A549 (cell line): ENCODE measurements at regions not wholly inside any gene's neighbourhood (a gene's known extent, or its start where the extent isn't known, plus 50 kb on each side); places are given as distances from the start of the nearest gene placed in this dataset.
"Not testable (repeated sequence)": the region's sequence is repeated elsewhere in the genome, so short reads cannot be mapped to it uniquely, and the experiment has no call there.

Source experiments
- ATAC-seq, 2 experiments: fragments of 200-7000 bp in 1 of 2; fragments of >200 bp in 1 of 2; cut with Nextera tagmentation in 1 of 2; cut with Tn5 transposase in 1 of 2; 3 replicates each; pipeline versions ENCODE4 v1.8.0 to v1.9.1; 2018 to 2020; ENCODE audit warnings: mild to moderate bottlenecking in 1 of 2, moderate library complexity in 1 of 2
- CTCF ChIA-PET: fragments of 300-600 bp; sonication (Branson Sonifier 250); formaldehyde crosslinking; extraction: SDS; loops from one replicate; lab custom pipeline; 2021; ENCODE audit warnings: antibody characterized with exemption, inconsistent platforms; lab: Yijun Ruan, JAX
- POLR2A ChIA-PET: fragments of 350-600 bp; formaldehyde crosslinking; extraction: SDS; loops from one replicate; lab custom pipeline; 2021; ENCODE audit warnings: antibody characterized with exemption, inconsistent platforms; lab: Yijun Ruan, JAX
- DNase-seq, 2 experiments: peaks; one replicate each; pipeline versions ENCODE4 v3.0.0 to v3.0.0-alpha.2; 2011 to 2016; ENCODE audit warnings: low read depth in 1 of 2, low spot score in 1 of 2
- FAIRE-seq: peaks from 2 replicates; lab custom pipeline; 2011; peaks lifted over from hg19 to GRCh38; lab: Jason Lieb, UNC
- H3K27ac ChIP-seq, 2 experiments: fragments of >200 bp; sonication (Bioruptor Twin); formaldehyde crosslinking; 3 replicates each; pipeline ENCODE4 v1.5.1; 2016 to 2017
- H3K4me1 ChIP-seq: fragments of >200 bp; sonication (Bioruptor Twin); formaldehyde crosslinking; 3 replicates; pipeline ENCODE4 v1.6.1; 2016
- H3K4me2 ChIP-seq: fragments of >200 bp; sonication (Bioruptor Twin); formaldehyde crosslinking; 3 replicates; pipeline ENCODE4 v1.6.1; 2016
- H3K4me3 ChIP-seq: fragments of >200 bp; sonication (Bioruptor Twin); formaldehyde crosslinking; 3 replicates; pipeline ENCODE4 v1.5.1; 2016
- H3K9me3 ChIP-seq: fragments of >200 bp; sonication (Bioruptor Twin); formaldehyde crosslinking; 3 replicates; pipeline ENCODE4 v1.6.1; 2016
- CBX8 ChIP-seq: fragments of 200-600 bp; sonication (generic); IDR thresholded peaks from 2 replicates; pipeline ENCODE4 v1.6.1; 2016
- CHD2 ChIP-seq: fragments of 150-350 bp; IDR thresholded peaks from 2 replicates; pipeline ENCODE4 v1.6.1; 2014; ENCODE audit warnings: low read length; ENCODE audit not compliant: partially characterized antibody
- ESRRA ChIP-seq: fragments of 150-350 bp; IDR thresholded peaks from 2 replicates; pipeline ENCODE4 v1.6.1; 2014; ENCODE audit warnings: mild to moderate bottlenecking, low read length, borderline replicate concordance
- FOXS1 ChIP-seq: fragments of 250-450 bp; sonication (Bioruptor Pico); IDR thresholded peaks from 2 replicates; pipeline ENCODE4 v1.5.0; 2020; ENCODE audit warnings: mild to moderate bottlenecking, moderate library complexity
- GATA3 ChIP-seq: IDR thresholded peaks from 2 replicates; pipeline ENCODE4 v1.6.1; 2012; ENCODE audit warnings: borderline replicate concordance
- HEYL ChIP-seq: fragments of 250-450 bp; sonication (Bioruptor Pico); IDR thresholded peaks from 2 replicates; pipeline ENCODE4 v1.8.0; 2021; ENCODE audit warnings: mild to moderate bottlenecking, moderate library complexity
- HOXA7 ChIP-seq: fragments of 250-450 bp; sonication (Bioruptor Pico); IDR thresholded peaks from 2 replicates; pipeline ENCODE4 v1.5.0; 2020; ENCODE audit warnings: mild to moderate bottlenecking, moderate library complexity
- JUN ChIP-seq, 2 experiments: fragments of >200 bp; sonication (Bioruptor Twin); formaldehyde crosslinking; IDR thresholded peaks; 2 replicates in 1 of 2; 3 replicates in 1 of 2; pipeline ENCODE4 v1.6.1; 2016 to 2017
- JUNB ChIP-seq: fragments of >200 bp; sonication (Bioruptor Twin); formaldehyde crosslinking; IDR thresholded peaks from 2 replicates; pipeline ENCODE4 v1.6.1; 2016
- NPAS2 ChIP-seq: fragments of 250-450 bp; sonication (Bioruptor Pico); IDR thresholded peaks from 2 replicates; pipeline ENCODE4 v1.8.0; 2022; ENCODE audit warnings: mild to moderate bottlenecking, moderate library complexity, borderline replicate concordance
- NR3C1 ChIP-seq: fragments of >200 bp; sonication (Bioruptor Twin); formaldehyde crosslinking; IDR thresholded peaks from 3 replicates; pipeline ENCODE4 v1.6.1; 2017
- PHF8 ChIP-seq: fragments of 200-600 bp; sonication (generic); IDR thresholded peaks from 2 replicates; pipeline ENCODE4 v1.6.1; 2016; ENCODE audit warnings: low read depth, mild to moderate bottlenecking, antibody characterized with exemption, moderate library complexity, borderline replicate concordance
- POLR2A ChIP-seq: IDR thresholded peaks from 2 replicates; pipeline ENCODE4 v1.6.1; 2012; ENCODE audit warnings: mild to moderate bottlenecking, low read length
- POLR2AphosphoS2 ChIP-seq: conservative IDR thresholded peaks from 2 replicates; pipeline ENCODE4 v1.6.1; 2012; ENCODE audit warnings: low read length, improper control_type of control experiment, inconsistent platforms
- RAD21 ChIP-seq, 2 experiments: fragments of >200 bp in 1 of 2; sonication (Bioruptor Twin) in 1 of 2; formaldehyde crosslinking in 1 of 2; IDR thresholded peaks in 1 of 2; conservative IDR thresholded peaks in 1 of 2; 2 replicates in 1 of 2; 3 replicates in 1 of 2; pipeline ENCODE4 v1.6.1; 2012 to 2018; ENCODE audit warnings: inconsistent platforms in 1 of 2
- RCOR1 ChIP-seq: fragments of 150-350 bp; IDR thresholded peaks from 2 replicates; pipeline ENCODE4 v1.6.1; 2014; ENCODE audit warnings: antibody characterized with exemption, low read length, low read depth
- RNF2 ChIP-seq: fragments of 200-600 bp; sonication (generic); IDR thresholded peaks from 2 replicates; pipeline ENCODE4 v1.6.1; 2016; ENCODE audit warnings: low read depth, mild to moderate bottlenecking, antibody characterized with exemption, moderate library complexity, borderline replicate concordance
- TFCP2L1 ChIP-seq: fragments of 250-450 bp; sonication (Bioruptor Pico); IDR thresholded peaks from 2 replicates; pipeline ENCODE4 v1.5.0; 2021; ENCODE audit warnings: mild to moderate bottlenecking
- TP53 ChIP-seq: fragments of 250-450 bp; sonication (Bioruptor Pico); IDR thresholded peaks from 2 replicates; pipeline ENCODE4 v1.5.0; 2021; ENCODE audit warnings: mild to moderate bottlenecking, moderate library complexity
- ZNF302 ChIP-seq: fragments of 250-450 bp; sonication (Bioruptor Pico); IDR thresholded peaks from 2 replicates; pipeline ENCODE4 v1.9.0; 2021; ENCODE audit warnings: inconsistent platforms, mild to moderate bottlenecking, moderate library complexity
- WGBS: methylation state at CpG from one replicate; pipeline ENCODE4 v1.1.6; 2017; ENCODE audit errors: missing lambda C conversion rate; 5-methylcytosine and 5-hydroxymethylcytosine counted together
- TF ChIP-seq, protein P1 (sequence below): fragments of >200 bp; sonication (Bioruptor Twin); formaldehyde crosslinking; IDR thresholded peaks from 3 replicates; pipeline ENCODE4 v1.5.1; 2016
- TF ChIP-seq, protein P2 (sequence below): IDR thresholded peaks from 2 replicates; pipeline ENCODE4 v1.6.1; 2012
- TF ChIP-seq, protein P3 (sequence below): fragments of 250-450 bp; sonication (Bioruptor Pico); IDR thresholded peaks from 2 replicates; pipeline ENCODE4 v1.5.0; 2020; ENCODE audit warnings: low read depth, mild to moderate bottlenecking, moderate library complexity

DNA sequence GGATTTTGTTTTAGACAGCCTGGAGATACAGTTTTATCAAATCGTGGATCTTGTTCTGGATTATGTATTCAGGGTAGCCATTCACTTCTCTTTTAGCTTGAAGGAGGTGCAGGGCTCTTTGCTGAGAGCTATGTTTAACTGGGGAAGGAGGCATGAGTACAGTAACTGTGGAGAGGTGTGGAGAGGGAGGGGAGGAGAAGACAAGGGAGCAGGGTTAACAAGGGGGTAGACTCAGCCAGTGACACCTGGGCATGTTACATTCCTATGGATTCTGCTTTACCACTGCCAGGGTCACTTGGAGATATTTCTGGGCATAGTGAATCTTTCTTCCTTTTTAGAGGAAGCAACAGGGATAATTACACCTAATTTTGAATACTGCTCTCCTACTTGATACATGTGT lies 536.0 kb downstream of the TMEM135 start (continued):
- TF ChIP-seq, protein P1, sequence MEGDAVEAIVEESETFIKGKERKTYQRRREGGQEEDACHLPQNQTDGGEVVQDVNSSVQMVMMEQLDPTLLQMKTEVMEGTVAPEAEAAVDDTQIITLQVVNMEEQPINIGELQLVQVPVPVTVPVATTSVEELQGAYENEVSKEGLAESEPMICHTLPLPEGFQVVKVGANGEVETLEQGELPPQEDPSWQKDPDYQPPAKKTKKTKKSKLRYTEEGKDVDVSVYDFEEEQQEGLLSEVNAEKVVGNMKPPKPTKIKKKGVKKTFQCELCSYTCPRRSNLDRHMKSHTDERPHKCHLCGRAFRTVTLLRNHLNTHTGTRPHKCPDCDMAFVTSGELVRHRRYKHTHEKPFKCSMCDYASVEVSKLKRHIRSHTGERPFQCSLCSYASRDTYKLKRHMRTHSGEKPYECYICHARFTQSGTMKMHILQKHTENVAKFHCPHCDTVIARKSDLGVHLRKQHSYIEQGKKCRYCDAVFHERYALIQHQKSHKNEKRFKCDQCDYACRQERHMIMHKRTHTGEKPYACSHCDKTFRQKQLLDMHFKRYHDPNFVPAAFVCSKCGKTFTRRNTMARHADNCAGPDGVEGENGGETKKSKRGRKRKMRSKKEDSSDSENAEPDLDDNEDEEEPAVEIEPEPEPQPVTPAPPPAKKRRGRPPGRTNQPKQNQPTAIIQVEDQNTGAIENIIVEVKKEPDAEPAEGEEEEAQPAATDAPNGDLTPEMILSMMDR = no peak
- TF ChIP-seq JUNB (no peak), CBX8 (no peak), PHF8 (no peak), POLR2AphosphoS2 (no peak), GATA3 (no peak), RCOR1 (no peak)

DNA sequence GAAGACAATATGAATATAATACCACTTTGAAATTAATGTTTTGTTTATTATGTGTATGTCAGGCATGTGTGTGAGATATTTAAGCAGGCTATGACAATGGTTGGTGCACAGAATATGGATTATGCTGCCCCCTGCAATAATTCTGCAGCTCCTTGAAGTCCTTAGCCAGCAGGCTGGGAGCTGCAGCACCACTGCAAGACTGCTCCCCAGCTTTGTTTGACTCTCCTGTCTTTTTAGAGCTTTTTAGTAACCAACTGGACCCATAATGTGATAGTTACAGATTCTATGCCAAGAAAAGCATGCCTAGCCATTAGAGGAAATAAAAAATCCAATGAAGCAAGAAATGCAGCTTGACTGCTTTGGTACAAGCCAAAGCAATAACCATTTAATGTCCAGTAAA lies 535.1 kb downstream of the TMEM135 start:
- FAIRE-seq (no peak), DNase-seq (no peak), ATAC-seq (no peak)
- Histone ChIP-seq H3K9me3 (no peaks in the 10 kb centered on the region), H3K4me1 (no peaks in the 10 kb centered on the region), H3K4me3 (no peak overlapping the region), H3K4me2 (no peak overlapping the region), H3K27ac (no peak overlapping the region)
- TF ChIP-seq NR3C1 (no peak), ESRRA (no peak), RNF2 (no peak), RAD21 (conservative IDR thresholded peaks at IDR 0.05 in 1 of 2, IDR thresholded peaks at IDR 0.05 in 1 of 2) (no peak), HOXA7 (CRISPR knock-in tag) (no peak), JUN (IDR thresholded peaks at IDR 0.05) (no peak), PHF8 (no peak), FOXS1 (CRISPR knock-in tag) (no peak), GATA3 (no peak), NPAS2 (CRISPR knock-in tag) (no peak), TFCP2L1 (CRISPR knock-in tag) (no peak), CHD2 (no peak), ZNF302 (CRISPR knock-in tag) (no peak), TP53 (CRISPR knock-in tag) (no peak)
- TF ChIP-seq, protein P2, sequence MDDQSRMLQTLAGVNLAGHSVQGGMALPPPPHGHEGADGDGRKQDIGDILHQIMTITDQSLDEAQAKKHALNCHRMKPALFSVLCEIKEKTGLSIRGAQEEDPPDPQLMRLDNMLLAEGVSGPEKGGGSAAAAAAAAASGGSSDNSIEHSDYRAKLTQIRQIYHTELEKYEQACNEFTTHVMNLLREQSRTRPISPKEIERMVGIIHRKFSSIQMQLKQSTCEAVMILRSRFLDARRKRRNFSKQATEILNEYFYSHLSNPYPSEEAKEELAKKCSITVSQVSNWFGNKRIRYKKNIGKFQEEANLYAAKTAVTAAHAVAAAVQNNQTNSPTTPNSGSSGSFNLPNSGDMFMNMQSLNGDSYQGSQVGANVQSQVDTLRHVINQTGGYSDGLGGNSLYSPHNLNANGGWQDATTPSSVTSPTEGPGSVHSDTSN = no peak
- TF ChIP-seq, protein P3, sequence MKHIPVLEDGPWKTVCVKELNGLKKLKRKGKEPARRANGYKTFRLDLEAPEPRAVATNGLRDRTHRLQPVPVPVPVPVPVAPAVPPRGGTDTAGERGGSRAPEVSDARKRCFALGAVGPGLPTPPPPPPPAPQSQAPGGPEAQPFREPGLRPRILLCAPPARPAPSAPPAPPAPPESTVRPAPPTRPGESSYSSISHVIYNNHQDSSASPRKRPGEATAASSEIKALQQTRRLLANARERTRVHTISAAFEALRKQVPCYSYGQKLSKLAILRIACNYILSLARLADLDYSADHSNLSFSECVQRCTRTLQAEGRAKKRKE (CRISPR knock-in tag) = no peak
- ChIA-PET CTCF (interaction anchor here (1.2 kb wide), 1 partner anchor 43 kb away, joined by 3 read pairs; no protein-coding TSS in a partner anchor), POLR2A (no interaction called here)

DNA sequence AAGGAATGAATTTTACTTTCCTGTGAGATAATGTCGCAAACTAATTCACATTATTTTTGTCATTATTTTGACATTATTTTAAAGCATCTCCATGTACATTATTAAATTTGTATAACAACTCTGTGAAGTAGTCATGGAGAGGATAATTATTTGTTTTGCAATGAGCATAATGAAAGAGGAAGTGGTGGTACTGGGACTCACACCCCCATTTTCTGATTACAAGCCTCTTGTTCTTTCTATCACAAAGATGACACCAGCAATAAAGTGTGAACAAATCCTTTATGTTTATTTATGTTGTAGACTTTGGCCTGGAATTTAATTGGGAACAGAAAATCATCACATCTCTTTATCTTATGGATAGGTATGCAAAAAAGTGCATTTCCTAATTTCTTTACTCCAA lies 522.6 kb downstream of the TMEM135 start:
- H3K4me1 ChIP-seq = no peaks in the 10 kb centered on the region
- ChIA-PET POLR2A (no interaction called here), CTCF (no interaction called here)
- H3K27ac ChIP-seq = no peak overlapping the region
- no peak for DNase-seq
- no peak for FAIRE-seq
- TF ChIP-seq POLR2A (no peak), PHF8 (no peak), HEYL (CRISPR knock-in tag) (no peak)
- no peak overlapping the region for H3K4me3 ChIP-seq
- 0% methylated on average over 1 of the region's 1 CpG for WGBS
- H3K4me2 ChIP-seq = no peak overlapping the region
- ATAC-seq = no peak
- no peaks in the 10 kb centered on the region for H3K9me3 ChIP-seq

DNA sequence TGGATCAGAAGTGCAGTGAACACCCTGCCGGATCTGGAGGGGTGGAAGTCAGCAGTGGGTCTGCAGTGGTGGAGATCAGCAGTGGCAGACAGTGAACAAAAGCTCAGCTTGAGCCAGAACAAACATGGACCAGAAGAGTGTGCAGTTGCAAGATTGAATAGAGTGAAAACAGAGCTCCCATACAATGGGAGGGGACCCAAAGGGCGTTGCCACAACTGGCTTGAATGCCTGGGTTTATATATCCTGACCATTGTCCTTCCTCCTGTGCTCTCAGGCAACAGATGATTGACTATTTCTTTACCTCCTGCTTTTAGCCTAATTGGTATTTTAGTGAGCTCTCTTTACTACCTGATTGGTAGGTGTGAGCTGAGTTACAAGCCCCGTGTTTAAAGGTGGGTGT lies 522.1 kb downstream of the TMEM135 start:
- POLR2A ChIA-PET, CTCF ChIA-PET, H3K9me3 ChIP-seq, H3K4me1 ChIP-seq, H3K4me2 ChIP-seq, DNase-seq, ATAC-seq, H3K4me3 ChIP-seq, FAIRE-seq, H3K27ac ChIP-seq: not testable (repeated sequence)
- 4% methylated on average over 3 of the region's 3 CpGs for WGBS
